ENCODE measurements at regions not wholly inside any gene's neighbourhood (a gene's known extent, or its start where the extent isn't known, plus 50 kb on each side); places are given as distances from the start of the nearest gene placed in this dataset.

DNA sequence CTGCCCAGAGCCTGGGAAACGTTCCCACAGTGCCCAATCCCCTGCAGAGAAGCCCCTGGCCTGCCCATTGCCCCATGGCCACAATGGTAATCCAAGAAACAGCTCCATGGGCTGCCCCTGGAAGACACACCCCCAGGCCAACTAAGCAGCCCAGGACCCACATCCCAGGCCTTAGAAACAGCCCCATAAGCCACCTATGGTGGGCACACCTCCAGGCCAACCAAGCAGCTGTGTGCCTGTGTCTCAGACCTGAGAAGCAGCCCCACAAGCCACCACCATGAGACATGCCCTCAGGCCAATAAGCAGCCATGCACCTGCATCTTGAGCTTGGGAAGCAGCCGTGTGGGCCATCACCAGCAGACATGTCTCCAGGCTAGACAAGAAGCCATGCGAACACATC lies 52.9 kb upstream of the SSBP2 start:
- DNase-seq (ENCODE audit: low read depth, low spot score) (no peak), FAIRE-seq (no peak)
- H3K79me2 ChIP-seq (ENCODE audit: control insufficient read depth, insufficient read depth, low read length): no peaks in the 10 kb centered on the region
- H2AFZ ChIP-seq (ENCODE audit: control insufficient read depth, low read length): no peak overlapping the region
- no peak overlapping the region for H3K27ac ChIP-seq (ENCODE audit: control insufficient read depth, insufficient read depth, low read length)
- dilution Hi-C loops (cut with MboI; ENCODE audit: extremely low pct_ligation_motif_present, low sequenced_read_pairs): no loop called here
- H3K9ac ChIP-seq (ENCODE audit: control insufficient read depth, extremely low read depth, insufficient read depth, low read length): no peak overlapping the region
- no peaks in the 10 kb centered on the region for H3K9me3 ChIP-seq (ENCODE audit: control insufficient read depth, low read depth, low read length)
- H3K36me3 ChIP-seq (ENCODE audit: control insufficient read depth in 2 of 2, extremely low read depth in 1 of 2, insufficient read depth in 2 of 2, low read length in 2 of 2): no peaks in the 10 kb centered on the region
- no peaks in the 10 kb centered on the region for H4K20me1 ChIP-seq (ENCODE audit: control insufficient read depth, extremely low read depth, insufficient read depth, low read length)
- H3K4me1 ChIP-seq (ENCODE audit: control insufficient read depth, extremely low read depth, insufficient read depth, low read length): peaks cover 7% of the 10 kb centered on the region
- TF ChIP-seq, protein P1, sequence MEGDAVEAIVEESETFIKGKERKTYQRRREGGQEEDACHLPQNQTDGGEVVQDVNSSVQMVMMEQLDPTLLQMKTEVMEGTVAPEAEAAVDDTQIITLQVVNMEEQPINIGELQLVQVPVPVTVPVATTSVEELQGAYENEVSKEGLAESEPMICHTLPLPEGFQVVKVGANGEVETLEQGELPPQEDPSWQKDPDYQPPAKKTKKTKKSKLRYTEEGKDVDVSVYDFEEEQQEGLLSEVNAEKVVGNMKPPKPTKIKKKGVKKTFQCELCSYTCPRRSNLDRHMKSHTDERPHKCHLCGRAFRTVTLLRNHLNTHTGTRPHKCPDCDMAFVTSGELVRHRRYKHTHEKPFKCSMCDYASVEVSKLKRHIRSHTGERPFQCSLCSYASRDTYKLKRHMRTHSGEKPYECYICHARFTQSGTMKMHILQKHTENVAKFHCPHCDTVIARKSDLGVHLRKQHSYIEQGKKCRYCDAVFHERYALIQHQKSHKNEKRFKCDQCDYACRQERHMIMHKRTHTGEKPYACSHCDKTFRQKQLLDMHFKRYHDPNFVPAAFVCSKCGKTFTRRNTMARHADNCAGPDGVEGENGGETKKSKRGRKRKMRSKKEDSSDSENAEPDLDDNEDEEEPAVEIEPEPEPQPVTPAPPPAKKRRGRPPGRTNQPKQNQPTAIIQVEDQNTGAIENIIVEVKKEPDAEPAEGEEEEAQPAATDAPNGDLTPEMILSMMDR (optimal IDR thresholded peaks at IDR 0.05 in 1 of 3, IDR thresholded peaks at IDR 0.05 in 1 of 3, conservative IDR thresholded peaks at IDR 0.05 in 1 of 3; ENCODE audit: extremely low read depth in 1 of 3, insufficient read depth in 2 of 3, low read length in 3 of 3): no peak
- no peak for TF ChIP-seq EZH2 (IDR thresholded peaks at IDR 0.05; ENCODE audit: low read length)
- no peaks in the 10 kb centered on the region for H3K9me1 ChIP-seq (ENCODE audit: control insufficient read depth, extremely low read depth, insufficient read depth, low read length)
- H3K27me3 ChIP-seq (ENCODE audit: control insufficient read depth, extremely low read depth, insufficient read depth, low read length): no peaks in the 10 kb centered on the region
- no peak overlapping the region for H3K4me2 ChIP-seq (ENCODE audit: control insufficient read depth, extremely low read depth, insufficient read depth, low read depth, low read length)
- H3K4me3 ChIP-seq (ENCODE audit: control insufficient read depth in 2 of 3, extremely low read depth in 1 of 3, insufficient read depth in 2 of 3, low read depth in 1 of 3, low read length in 3 of 3): no peak overlapping the region

- Histone ChIP-seq H4K20me1 (ENCODE audit: control insufficient read depth, extremely low read depth, insufficient read depth, low read length) (no peaks in the 10 kb centered on the region), H3K27me3 (ENCODE audit: control insufficient read depth, extremely low read depth, insufficient read depth, low read length) (no peaks in the 10 kb centered on the region), H3K4me2 (ENCODE audit: control insufficient read depth, extremely low read depth, insufficient read depth, low read depth, low read length) (no peak overlapping the region), H3K4me3 (ENCODE audit: control insufficient read depth in 2 of 3, extremely low read depth in 1 of 3, insufficient read depth in 2 of 3, low read depth in 1 of 3, low read length in 3 of 3) (no peak overlapping the region), H3K27ac (ENCODE audit: control insufficient read depth, insufficient read depth, low read length) (no peak overlapping the region), H3K9ac (ENCODE audit: control insufficient read depth, extremely low read depth, insufficient read depth, low read length) (no peak overlapping the region), H3K9me1 (ENCODE audit: control insufficient read depth, extremely low read depth, insufficient read depth, low read length) (no peaks in the 10 kb centered on the region), H3K4me1 (ENCODE audit: control insufficient read depth, extremely low read depth, insufficient read depth, low read length) (peaks cover 7% of the 10 kb centered on the region), H3K9me3 (ENCODE audit: control insufficient read depth, low read depth, low read length) (no peaks in the 10 kb centered on the region), H3K79me2 (ENCODE audit: control insufficient read depth, insufficient read depth, low read length) (no peaks in the 10 kb centered on the region), H3K36me3 (ENCODE audit: control insufficient read depth in 2 of 2, extremely low read depth in 1 of 2, insufficient read depth in 2 of 2, low read length in 2 of 2) (no peaks in the 10 kb centered on the region), H2AFZ (ENCODE audit: control insufficient read depth, low read length) (no peak overlapping the region)
- dilution Hi-C loops (cut with MboI; ENCODE audit: extremely low pct_ligation_motif_present, low sequenced_read_pairs): no loop called here
- TF ChIP-seq EZH2 (IDR thresholded peaks at IDR 0.05; ENCODE audit: low read length): no peak
- TF ChIP-seq, protein P1 (optimal IDR thresholded peaks at IDR 0.05 in 1 of 3, IDR thresholded peaks at IDR 0.05 in 1 of 3, conservative IDR thresholded peaks at IDR 0.05 in 1 of 3; ENCODE audit: extremely low read depth in 1 of 3, insufficient read depth in 2 of 3, low read length in 3 of 3): no peak
- FAIRE-seq (no peak), DNase-seq (ENCODE audit: low read depth, low spot score) (no peak)
These were observed 51.7 kb upstream of the SSBP2 start for GRCh38 chr5:81802625-81803024.
